Right lobe of liver (tissue), 4 donors: ENCODE measurements at regions not wholly inside any gene's neighbourhood (a gene's known extent, or its start where the extent isn't known, plus 50 kb on each side); places are given as distances from the start of the nearest gene placed in this dataset.

Source experiments
- CTCF ChIP-seq, 4 donors: fragments of 200-600 bp in 3 of 4; fragments of 450-650 bp in 1 of 4; IDR thresholded peaks; one replicate each; pipeline versions ENCODE4 v1.5.1 to v1.8.0; 2016 to 2022; ENCODE audit warnings: antibody characterized with exemption in 4 of 4, mild to moderate bottlenecking in 2 of 4
- POLR2A ChIP-seq: fragments of 450-650 bp; IDR thresholded peaks from one replicate; pipeline ENCODE4 v1.6.1; 2017; ENCODE audit warnings: antibody characterized with exemption, mild to moderate bottlenecking
- donor health status: DM: no; HTN: no; CAD: no.
- donor health status: DM: no; HTN: no; CAD: no.
- donor health status: DM: no; HTN: yes; CAD: no.

DNA sequence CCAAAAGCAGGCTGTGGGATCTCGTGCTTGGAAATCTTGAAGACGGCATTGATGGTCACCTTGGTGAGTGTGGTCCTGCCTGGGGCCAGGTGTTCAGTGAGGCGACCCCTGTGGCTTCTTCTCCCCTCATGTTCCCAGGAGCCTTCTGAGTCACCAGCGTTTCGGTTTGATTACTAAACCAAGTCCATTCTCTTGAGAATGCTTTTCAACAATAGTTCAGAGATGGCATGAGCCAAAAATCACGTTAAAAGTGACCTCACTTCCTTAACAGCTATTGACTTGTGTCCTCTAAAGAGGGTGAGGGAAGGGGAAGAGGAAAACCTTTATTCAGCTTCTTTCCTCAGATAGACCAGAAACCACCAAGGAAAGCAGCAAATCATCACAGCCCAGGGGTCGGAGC, 315.2 kb downstream of the GATA3 start:
- no peak for TF ChIP-seq CTCF (IDR thresholded peaks at IDR 0.05)
- no peak for TF ChIP-seq POLR2A
